HG03196 (cell line): ENCODE measurements at regions not wholly inside any gene's neighbourhood (a gene's known extent, or its start where the extent isn't known, plus 50 kb on each side); places are given as distances from the start of the nearest gene placed in this dataset.
"Not testable (repeated sequence)": the region's sequence is repeated elsewhere in the genome, so short reads cannot be mapped to it uniquely, and the experiment has no call there.

Experiments used
- ATAC-seq: cut with Tn5 transposase; IDR thresholded peaks from one replicate; pipeline ENCODE4 v1.9.1; 2021; ENCODE audit not compliant: unreplicated experiment

DNA sequence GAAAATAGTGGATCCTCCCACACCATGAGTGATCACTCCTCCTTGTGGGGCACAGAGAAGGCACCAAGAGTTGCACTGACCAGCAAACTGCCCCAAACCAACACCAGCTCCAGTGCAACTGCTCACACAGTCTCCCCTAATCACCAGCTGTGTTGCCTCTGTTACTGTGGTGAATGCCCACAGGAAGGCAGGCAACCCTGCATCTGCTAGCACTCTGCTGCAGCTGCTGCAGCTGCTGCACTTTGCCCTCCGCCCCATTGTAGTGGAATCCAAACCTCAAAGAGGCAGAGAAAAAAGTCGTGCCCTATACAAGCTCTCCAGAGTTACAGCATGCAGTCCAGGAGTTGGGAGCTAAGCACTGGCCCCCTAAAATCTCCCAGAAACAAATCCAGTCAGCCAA lies 339.6 kb downstream of the TRIM36 start:
- ATAC-seq: no peak

DNA sequence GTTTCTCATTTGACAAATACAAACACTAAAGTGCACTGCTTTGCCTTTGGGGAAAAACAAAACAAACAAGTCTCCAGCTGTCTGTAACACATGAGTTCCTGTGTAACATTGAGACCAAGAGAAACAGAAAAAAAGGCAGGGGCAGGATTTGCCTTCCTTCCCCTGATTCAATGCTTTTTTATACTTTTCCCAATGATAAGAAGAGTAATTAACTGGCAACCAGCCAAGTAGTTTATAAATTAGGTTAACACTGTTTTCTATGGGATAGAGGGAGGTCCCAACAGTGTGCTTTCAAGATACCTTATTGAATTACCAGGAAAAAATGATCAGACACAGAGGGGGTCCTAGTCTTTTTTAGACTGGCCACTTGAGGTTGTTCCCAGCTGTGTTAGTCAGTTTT lies 346.8 kb downstream of the TRIM36 start:
- no peak for ATAC-seq

DNA sequence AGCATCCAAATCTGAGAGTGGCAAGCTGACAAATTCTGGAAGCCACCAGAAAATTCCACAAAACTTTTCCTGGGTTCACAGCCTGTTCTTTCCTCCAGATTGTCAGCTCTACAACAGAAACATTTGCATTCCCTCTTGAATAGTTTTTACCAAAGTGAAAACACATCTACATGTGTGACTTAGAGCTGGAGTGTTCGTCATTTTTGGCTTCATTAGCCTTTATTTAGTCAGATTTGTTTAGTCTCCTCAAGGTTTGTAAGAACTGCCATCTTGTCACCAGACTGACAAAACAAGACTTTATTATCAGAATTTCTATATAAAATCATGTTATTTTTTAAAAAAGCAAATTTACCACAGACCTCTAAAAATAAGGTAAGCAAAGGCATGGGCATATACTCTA lies 347.3 kb downstream of the TRIM36 start:
- ATAC-seq: no peak

DNA sequence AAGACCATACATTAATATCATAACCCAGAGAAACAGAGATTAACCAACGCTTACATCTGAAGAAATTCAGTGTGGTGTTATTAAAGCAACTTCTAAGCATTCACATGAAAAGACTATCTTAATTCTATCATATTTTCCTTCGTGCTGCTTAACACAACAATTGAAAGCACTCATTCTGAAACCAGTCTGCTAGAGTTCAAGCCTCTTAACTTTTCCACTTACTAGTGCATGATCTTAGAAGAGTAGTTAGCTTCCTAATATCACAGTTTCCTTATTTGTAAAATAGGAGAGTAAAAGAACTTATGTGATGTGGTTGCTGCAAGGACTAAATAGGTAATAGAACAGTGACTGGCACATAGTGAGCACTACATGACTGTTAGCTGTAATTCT lies 379.3 kb downstream of the TRIM36 start:
- no peak for ATAC-seq

DNA sequence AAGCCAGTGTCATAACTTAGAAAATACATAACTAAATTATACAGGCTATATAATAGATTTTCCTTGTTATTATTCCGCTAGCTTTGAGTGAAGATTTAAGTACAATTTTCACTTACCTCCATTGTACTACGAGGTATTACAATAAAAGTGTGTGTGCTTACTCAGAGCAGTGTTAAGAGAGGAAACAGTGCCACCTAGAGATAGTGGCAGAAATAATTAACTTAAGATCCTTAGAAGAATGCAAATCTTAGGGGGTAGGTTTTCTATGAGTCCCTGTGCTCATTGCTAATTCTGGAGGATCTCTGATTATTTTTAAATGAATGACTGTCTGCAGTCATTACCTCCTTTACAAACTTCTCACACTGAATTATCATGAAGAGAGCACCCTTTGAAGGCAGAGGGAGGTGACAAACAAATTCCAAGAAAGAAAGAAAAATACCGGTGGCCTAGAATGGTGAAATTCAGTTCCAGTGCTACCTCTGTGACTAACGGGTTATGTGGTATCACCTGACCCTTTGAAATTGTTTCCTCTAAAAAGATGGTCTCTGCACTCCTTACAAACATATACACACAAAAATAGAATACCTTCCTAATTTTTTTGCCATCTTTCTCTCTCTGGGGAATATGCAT lies 379.8 kb downstream of the TRIM36 start:
- ATAC-seq: peak; percentile 55

DNA sequence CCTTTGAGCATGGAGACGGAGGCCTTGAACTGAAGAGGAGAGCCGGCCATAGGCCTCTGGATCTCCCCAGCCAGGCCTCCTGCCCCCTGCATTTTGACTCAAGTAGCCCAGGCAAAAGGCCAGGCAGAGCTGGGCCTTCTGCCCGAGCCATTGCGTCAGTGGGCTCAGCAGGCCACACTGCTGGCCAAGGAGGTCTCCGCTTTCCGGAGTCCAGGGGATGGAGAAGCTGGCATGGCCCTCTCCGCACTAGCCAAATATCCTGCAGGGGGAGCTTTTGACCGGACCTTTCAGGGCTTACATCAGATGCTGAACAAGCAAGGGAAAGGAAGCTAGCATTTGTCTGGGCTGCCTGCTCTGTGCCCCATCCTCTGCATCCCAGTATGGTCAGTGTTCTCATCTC lies 386.8 kb downstream of the TRIM36 start:
- no peak for ATAC-seq

DNA sequence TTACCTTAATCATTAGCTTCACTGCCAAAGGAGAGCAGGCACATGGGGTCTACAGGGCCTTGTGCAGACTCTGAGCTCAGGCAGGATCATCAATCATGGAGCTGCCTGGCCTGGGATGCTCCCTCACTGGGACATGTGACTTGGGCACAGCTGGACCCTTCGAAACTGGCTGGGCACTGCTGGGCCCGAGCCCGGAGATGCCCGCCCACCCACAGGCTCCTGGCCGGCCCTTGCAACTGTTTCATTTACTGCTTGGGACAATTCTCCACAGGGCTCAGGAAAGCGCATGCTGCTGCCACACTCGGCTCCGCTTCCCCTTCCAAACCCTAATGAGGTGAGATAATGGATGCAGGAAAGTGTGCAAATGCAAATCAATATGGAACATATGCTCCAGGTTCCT lies 387.5 kb downstream of the TRIM36 start:
- no peak for ATAC-seq

DNA sequence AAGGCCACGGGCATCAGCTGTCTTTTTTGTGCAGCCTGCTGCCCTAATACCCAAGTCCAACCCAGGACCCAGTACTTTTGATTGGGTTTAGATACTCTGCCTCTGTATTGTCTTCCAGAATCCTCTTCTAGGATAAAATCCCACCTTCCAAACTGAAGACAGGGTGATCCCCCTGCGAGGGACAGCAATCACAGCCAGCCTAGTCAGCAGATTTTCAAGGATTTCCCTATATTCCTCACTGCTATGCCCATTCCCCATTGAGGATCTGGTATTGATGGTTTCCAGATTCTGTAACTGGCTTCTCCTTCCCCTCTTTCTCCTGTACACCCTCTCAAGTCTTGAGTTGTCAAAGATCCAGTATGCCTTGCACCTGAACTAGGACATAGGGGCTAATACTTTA lies 389.4 kb downstream of the TRIM36 start:
- ATAC-seq: no peak

DNA sequence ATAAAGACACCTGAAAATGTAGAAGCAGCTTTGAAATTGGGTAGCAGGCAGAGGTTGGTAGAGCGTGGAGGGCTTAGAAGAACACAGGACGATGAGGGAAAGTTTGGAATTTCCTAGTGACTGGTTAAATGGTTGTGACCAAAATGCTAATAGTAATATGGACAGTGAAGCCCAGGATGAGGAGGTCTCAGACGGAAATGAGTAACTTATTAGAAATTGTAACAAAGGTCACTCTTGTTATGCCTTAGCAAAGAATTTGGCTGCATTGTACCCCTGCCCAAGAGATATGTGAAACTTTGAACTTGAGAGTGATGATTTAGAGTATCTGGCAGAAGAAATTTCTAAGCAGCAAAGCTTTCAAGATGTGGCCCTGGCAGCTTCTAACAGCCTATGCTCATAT lies 382.5 kb downstream of the KCNN2 start:
- no peak for ATAC-seq

DNA sequence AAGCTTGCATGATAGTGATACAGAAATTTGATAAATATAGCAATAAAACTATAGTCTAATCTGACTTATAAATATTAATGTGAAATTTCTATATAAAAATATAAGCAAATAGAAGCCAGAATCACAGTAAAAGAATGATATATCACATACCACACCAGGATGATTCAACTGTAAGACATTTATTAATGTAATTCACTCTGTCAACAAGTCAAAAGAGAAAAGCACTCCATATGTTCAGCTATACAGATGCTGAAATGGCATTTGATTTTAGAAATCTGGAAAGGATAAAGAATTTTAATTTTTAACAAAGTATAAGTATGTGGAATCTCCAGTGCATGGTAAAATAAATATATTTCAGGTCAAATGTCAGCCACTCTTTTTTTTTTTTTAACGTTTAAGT lies 372.4 kb downstream of the KCNN2 start:
- ATAC-seq: no peak

DNA sequence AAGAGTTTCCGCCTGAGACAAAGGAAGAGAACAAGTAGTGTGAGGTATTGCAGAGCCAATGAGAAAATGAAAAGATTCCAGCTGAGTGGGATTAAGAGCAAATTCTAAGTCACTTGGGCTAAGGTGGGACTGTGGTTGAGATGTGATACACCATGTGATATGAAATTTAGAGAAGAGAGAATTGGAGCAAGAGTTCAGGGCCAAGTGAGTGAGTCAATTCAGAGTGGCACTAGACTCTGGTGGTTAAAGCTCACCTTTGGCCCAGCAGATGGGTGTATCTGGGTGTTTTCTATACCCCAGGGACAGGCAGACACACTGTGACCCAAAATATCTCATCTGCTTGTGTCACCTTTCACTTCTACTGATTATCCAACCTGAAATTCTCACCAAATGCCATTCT lies 368.1 kb downstream of the KCNN2 start:
- no peak for ATAC-seq

DNA sequence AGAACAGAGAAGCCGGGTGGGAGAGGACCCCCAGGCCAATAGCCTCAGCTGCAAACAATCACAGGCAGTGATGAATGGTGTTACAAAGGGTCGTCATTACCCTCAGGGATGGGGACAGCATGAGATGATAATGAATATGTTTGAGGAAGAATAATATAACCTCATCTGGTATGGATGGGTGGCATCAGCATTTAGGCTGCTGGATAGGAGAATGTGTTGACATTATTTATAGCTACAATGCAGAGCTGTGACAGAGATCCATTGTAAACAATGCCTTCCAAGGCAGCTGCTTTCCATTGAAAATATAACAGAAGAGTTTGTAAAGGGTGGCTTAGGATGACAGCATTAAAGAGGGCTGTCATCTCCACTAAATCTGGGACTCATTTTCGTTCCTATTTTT lies 365.5 kb downstream of the KCNN2 start:
- ATAC-seq: no peak

DNA sequence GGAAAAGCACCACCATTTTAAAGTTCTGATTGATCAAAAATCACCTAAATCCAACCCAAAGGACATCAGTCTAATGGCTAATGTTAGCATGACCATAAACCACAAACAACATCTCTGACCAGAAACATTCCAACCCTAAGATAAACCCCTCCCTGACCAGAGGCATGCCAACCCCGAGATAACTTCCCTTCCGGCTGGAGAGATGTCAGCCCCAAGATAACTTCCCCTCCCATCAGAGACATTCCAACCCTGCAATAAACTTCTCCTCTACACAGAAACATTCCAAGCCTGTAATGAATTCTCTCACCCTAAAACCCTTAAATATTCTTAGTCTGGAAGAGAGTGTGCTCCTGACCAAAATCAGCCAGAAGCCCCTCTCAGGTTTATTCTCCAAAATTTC lies 364.3 kb downstream of the KCNN2 start:
- no peak for ATAC-seq

DNA sequence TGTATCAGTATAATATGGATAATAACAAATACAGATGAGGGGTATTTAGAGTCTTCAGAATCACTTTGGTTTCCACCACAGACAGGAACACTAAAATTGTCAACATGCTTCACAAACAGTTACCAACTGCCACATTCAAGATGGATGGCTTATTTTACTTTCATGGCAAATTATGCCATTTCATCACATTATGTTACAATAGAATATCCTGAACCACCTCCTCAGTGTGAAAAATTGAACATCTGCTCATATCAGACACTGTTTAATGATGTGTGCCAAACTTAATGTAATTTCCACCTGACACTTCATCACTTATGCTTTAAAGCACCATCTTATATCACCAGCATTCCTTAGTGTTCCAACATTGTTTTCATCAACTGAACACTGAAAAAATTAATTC lies 357.4 kb downstream of the KCNN2 start:
- ATAC-seq: no peak

DNA sequence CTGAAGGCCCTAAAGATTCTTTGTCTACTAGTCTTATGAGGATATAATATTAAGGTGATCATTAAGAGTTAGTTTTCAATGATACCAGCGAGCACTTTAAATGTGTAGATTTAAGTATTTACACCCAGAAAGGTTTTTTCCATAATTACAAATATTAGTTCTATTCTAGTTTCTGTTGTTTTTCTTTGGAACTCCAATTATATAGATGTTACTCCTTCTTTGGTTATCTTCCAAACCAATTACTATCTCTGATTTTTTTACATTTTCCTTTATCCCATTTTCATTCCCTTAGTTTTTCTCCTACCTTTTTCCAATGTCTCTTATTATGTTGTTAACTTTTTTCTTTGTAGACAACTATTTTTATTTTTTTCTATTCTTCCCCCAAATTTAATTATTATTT lies 355.1 kb downstream of the KCNN2 start:
- no peak for ATAC-seq

DNA sequence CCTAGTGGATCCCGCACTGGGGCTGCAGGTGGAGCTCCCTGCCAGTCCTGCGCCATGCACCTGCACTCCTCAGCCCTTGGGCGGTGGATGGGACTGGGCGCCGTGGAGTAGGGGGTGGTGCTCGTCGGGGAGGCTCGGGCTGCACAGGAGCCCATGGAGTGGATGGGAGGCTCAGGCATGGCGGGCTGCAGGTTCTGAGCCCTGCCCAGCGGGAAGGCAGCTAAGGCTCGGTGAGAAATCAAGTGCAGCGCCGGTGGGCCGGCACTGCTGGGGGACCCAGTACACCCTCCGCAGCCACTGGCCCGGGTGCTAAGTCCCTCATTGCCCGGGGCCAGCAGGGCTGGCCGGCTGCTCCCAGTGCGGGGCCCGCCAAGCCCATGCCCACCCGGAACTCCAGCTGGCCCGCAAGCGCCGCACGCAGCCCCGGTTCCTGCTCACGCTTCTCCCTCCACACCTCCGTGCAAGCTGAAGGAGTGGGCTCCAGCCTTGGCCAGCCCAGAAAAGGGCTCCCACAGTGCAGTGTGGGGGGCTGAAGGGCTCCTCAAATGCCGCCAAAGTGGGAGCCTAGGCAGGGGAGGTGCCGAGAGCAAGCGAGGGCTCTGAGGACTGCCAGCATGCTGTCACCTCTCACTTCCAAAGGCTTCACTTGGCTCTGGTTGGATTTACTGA lies 342.5 kb downstream of the KCNN2 start:
- not testable (repeated sequence) for ATAC-seq

DNA sequence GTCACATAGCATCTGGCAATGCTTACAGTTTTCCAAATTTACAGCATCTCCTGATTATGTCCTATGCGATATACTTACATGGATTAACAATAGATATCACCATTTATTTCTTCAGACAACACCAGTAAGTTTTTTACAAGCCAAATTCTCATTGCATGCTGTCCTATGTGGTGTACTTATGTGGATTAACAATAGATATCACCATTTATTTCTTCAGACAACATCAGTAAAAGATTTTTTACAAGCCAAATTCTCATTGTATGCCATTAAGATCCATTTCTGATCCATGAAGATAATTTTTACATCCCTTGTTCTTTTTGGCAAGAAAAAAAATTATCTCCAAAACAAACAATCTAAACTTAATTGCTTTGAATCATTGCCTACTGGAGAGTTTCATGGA lies 340.9 kb downstream of the KCNN2 start:
- no peak for ATAC-seq

DNA sequence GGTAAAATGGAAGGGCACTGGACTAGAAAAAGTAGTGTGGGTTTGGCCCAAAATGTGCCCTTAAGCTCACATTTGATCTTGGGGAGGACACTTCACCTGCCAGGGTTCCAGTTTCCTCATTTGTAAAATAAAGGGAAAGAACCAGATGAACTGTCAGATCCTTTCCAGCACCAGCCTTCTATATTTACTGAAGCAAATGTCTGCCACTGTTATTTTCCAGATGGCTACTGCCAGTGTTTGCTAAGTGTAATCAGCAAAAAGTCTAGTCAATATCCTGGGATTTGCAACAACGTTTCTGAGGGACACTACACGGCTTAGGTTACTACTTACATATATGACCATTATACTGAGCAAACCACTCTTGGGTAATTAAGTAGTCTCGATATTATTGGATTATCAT lies 340.3 kb downstream of the KCNN2 start:
- no peak for ATAC-seq

DNA sequence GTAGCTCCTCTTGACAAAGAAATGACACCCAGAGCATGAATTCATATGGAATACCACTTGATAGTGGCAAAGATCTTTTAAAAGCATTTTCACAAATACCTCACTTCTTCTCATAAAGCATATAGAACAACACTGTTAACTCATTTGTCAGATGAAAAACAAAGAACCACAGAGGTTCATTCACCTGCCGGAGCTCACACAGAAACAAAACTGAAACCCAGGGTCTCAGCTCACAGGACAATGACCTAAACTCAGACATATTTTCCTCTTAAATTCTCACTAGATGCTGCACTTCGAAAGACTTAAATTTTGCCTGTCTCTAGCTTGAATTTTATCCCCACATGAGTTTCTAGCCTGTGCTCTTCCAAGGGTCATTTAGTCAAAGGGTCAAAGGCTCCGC lies 339.0 kb downstream of the KCNN2 start:
- ATAC-seq: no peak

DNA sequence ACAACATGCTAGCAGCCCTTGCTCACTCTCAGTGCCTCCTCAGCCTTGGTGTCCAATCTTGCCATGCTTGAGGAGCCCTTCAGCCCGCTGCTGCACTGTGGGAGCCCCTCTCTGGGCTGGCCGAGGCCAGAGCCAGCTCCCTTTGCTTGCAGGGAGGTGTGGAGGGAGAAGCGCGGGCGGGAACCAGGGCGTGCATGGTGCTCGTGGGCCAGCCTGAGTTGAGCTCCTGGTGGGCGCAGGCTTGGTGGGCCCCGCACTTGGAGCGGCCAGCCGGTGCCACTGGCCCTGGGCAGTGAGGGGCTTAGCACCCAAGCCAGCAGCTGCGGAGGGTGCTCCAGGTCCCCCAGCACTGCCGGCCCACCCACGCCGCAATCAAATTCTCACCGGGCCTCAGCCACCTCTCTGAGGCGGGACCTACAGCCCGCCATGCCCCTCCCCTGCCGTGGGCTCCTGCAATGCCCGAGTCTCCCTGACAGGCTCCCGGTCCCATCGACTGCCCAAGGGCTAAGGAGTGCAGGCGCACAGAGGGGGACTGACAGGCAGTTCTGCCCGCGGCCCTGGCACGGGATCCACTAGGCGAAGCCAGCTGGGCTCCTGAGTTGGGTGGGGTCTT lies 333.5 kb downstream of the KCNN2 start:
- ATAC-seq: no peak

DNA sequence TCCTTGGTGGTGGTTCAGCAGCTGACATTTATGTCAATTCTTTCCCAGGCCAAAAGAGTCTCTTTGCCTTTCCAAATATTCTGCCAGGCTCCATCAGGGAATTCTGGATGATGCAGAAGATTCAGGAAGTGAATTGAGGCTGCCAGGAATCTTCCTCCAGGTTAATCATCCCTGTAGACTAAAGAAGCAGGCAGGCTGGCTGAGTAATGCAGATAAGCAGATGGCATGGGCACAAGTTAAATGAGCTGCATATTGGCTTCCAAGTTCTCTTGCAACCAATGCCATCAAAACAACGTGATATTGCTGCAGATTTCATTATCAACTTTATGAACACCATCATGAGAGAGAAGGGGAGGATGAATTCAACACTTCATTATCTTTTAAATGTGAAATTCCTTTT lies 324.5 kb downstream of the KCNN2 start:
- no peak for ATAC-seq

DNA sequence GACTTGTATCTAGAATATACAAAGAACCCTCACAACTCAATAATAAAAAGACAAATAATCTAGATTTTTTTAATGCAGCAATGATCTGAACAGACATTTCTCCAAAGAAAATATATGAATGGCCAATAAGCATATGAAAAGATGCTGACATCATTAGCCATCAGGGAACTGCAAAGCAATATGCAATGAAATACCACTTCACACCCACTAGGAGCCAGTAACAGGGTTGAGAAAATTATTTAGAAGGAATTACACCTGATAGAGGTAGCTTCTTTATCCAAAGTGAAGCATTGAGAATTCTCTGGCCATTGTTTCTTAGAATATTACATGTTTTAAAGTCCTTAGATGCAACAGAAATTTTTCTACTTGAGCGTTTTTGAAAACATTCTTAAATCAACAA lies 316.9 kb downstream of the KCNN2 start:
- ATAC-seq: no peak

DNA sequence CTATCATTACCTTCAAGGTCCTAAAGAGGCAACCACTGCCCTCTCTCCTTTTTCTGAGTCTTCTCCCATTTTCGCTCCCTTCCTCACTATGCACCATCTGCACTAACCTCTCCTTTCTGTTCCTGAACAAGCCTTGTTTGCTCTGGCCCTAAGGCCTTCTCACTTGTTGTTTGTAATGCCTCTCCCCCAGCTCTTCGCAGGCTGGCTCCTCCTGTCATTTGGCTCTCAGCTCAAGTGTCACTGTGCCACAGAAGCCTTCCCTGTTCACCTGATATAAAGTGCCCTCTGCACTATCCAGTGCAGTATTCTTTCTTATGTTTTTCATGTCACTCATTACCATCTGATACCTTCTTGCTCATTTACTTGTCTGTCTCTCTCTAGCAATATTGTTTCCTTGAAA lies 303.7 kb downstream of the KCNN2 start:
- ATAC-seq: no peak
